Hepatic stellate cell (primary cell): ENCODE measurements at regions not wholly inside any gene's neighbourhood (a gene's known extent, or its start where the extent isn't known, plus 50 kb on each side); places are given as distances from the start of the nearest gene placed in this dataset.
A peak's percentile ranks its signal among the peaks of the same experiment; 100 is the strongest.

Experiments
- DNase-seq: peaks from one replicate; pipeline ENCODE4 v3.0.0; 2011; ENCODE audit warnings: low spot score

GRCh38 chr1:75984781-75985180 is 52.6 kb upstream of the ASB17 start:
- DNase-seq = no peak

- DNase-seq = no peak
Measured at GRCh38 chr1:75985827-75986226, 53.6 kb upstream of the ASB17 start.

GRCh38 chr1:75986478-75986877 is 54.3 kb upstream of the ASB17 start:
- no peak for DNase-seq

GRCh38 chr1:75989121-75989520 is 56.9 kb upstream of the ASB17 start:
- DNase-seq = no peak

- no peak for DNase-seq
Measured at GRCh38 chr1:75990686-75991085, 58.5 kb upstream of the ASB17 start.

- peak; percentile 37 for DNase-seq
Measured at GRCh38 chr1:75991497-75992114, 59.4 kb upstream of the ASB17 start.

GRCh38 chr1:75992312-75992711 is 60.1 kb upstream of the ASB17 start:
- no peak for DNase-seq

- DNase-seq = no peak
Measured at GRCh38 chr1:75993661-75994060, 61.5 kb upstream of the ASB17 start.

GRCh38 chr1:75996196-75996595 is 64.0 kb upstream of the ASB17 start:
- no peak for DNase-seq

- DNase-seq = no peak
Measured at GRCh38 chr1:75999034-75999433, 66.8 kb upstream of the ASB17 start.

- DNase-seq = no peak
Measured at GRCh38 chr1:76003946-76004345, 70.6 kb upstream of the ST6GALNAC3 start.

GRCh38 chr1:76005765-76006164 is 68.8 kb upstream of the ST6GALNAC3 start:
- no peak for DNase-seq

- DNase-seq = peak; percentile 39
Measured at GRCh38 chr1:76006234-76006633, 68.3 kb upstream of the ST6GALNAC3 start.

GRCh38 chr1:76010802-76011201 is 63.7 kb upstream of the ST6GALNAC3 start:
- no peak for DNase-seq

- no peak for DNase-seq
Measured at GRCh38 chr1:76012341-76013205, 62.0 kb upstream of the ST6GALNAC3 start.

- no peak for DNase-seq
Measured at GRCh38 chr1:76013206-76013581, 61.4 kb upstream of the ST6GALNAC3 start.

GRCh38 chr1:76015478-76016103 is 59.0 kb upstream of the ST6GALNAC3 start:
- DNase-seq = no peak

GRCh38 chr1:76018045-76018444 is 56.5 kb upstream of the ST6GALNAC3 start:
- DNase-seq = no peak

GRCh38 chr1:76021846-76022245 is 52.7 kb upstream of the ST6GALNAC3 start:
- no peak for DNase-seq

- DNase-seq = no peak
Measured at GRCh38 chr1:76023669-76024435, 50.7 kb upstream of the ST6GALNAC3 start.
